ENCODE measurements at regions not wholly inside any gene's neighbourhood (a gene's known extent, or its start where the extent isn't known, plus 50 kb on each side); places are given as distances from the start of the nearest gene placed in this dataset.

GRCh38 chr17:83193336-83194185, 114.2 kb downstream of the METRNL start:
- Histone ChIP-seq H3K4me1 (ENCODE audit: low read depth, poor library complexity, severe bottlenecking) (no peaks in the 10 kb centered on the region), H3K27ac (no peak overlapping the region), H3K27me3 (ENCODE audit: insufficient read depth, low read depth) (peaks cover 78% of the 10 kb centered on the region), H2AFZ (ENCODE audit: low read depth) (no peak overlapping the region), H3K36me3 (ENCODE audit: insufficient read depth) (no peaks in the 10 kb centered on the region), H3K79me2 (ENCODE audit: insufficient read depth, low read depth) (no peaks in the 10 kb centered on the region), H3K4me2 (no peak overlapping the region), H4K20me1 (ENCODE audit: insufficient read depth) (no peaks in the 10 kb centered on the region), H3K4me3 (IDR thresholded peaks at IDR 0.05; ENCODE audit: insufficient read depth, low read depth, low read length) (no peak overlapping the region), H3K9ac (no peak overlapping the region)
- TF ChIP-seq CTCF (conservative IDR thresholded peaks at IDR 0.05; ENCODE audit: low read depth, low read length): no peak

- no peak overlapping the region for H2AFZ ChIP-seq (ENCODE audit: low read depth)
- no peaks in the 10 kb centered on the region for H3K4me1 ChIP-seq (ENCODE audit: low read depth, poor library complexity, severe bottlenecking)
- no peak overlapping the region for H3K4me3 ChIP-seq (IDR thresholded peaks at IDR 0.05; ENCODE audit: insufficient read depth, low read depth, low read length)
- no peak overlapping the region for H3K27ac ChIP-seq
- H3K79me2 ChIP-seq (ENCODE audit: insufficient read depth, low read depth): no peaks in the 10 kb centered on the region
- H3K36me3 ChIP-seq (ENCODE audit: insufficient read depth): no peaks in the 10 kb centered on the region
- H3K9ac ChIP-seq: no peak overlapping the region
- H3K27me3 ChIP-seq (ENCODE audit: insufficient read depth, low read depth): peaks cover 79% of the 10 kb centered on the region
- TF ChIP-seq CTCF (conservative IDR thresholded peaks at IDR 0.05; ENCODE audit: low read depth, low read length): no peak
- no peak overlapping the region for H3K4me2 ChIP-seq
- H4K20me1 ChIP-seq (ENCODE audit: insufficient read depth): no peaks in the 10 kb centered on the region
Observed at GRCh38 chr17:83194186-83194561, 114.8 kb downstream of the METRNL start.

- no peak for TF ChIP-seq CTCF (conservative IDR thresholded peaks at IDR 0.05; ENCODE audit: low read depth, low read length)
- no peaks in the 10 kb centered on the region for H3K4me1 ChIP-seq (ENCODE audit: low read depth, poor library complexity, severe bottlenecking)
- H3K27ac ChIP-seq: no peak overlapping the region
- no peaks in the 10 kb centered on the region for H4K20me1 ChIP-seq (ENCODE audit: insufficient read depth)
- H2AFZ ChIP-seq (ENCODE audit: low read depth): no peak overlapping the region
- no peak overlapping the region for H3K9ac ChIP-seq
- no peaks in the 10 kb centered on the region for H3K79me2 ChIP-seq (ENCODE audit: insufficient read depth, low read depth)
- no peak overlapping the region for H3K4me3 ChIP-seq (IDR thresholded peaks at IDR 0.05; ENCODE audit: insufficient read depth, low read depth, low read length)
- H3K4me2 ChIP-seq: no peak overlapping the region
- H3K27me3 ChIP-seq (ENCODE audit: insufficient read depth, low read depth): peaks cover 79% of the 10 kb centered on the region
- H3K36me3 ChIP-seq (ENCODE audit: insufficient read depth): no peaks in the 10 kb centered on the region
Observed at GRCh38 chr17:83194761-83195329, 115.4 kb downstream of the METRNL start.

- H3K27me3 ChIP-seq (ENCODE audit: insufficient read depth, low read depth): peaks cover 79% of the 10 kb centered on the region
- no peak overlapping the region for H3K27ac ChIP-seq
- no peak overlapping the region for H3K4me2 ChIP-seq
Observed at GRCh38 chr17:83195330-83196023, 116.1 kb downstream of the METRNL start.

More at GRCh38 chr17:83195330-83196023, 116.1 kb downstream of the METRNL start:
- Histone ChIP-seq H3K36me3 (ENCODE audit: insufficient read depth) (no peaks in the 10 kb centered on the region), H3K4me1 (ENCODE audit: low read depth, poor library complexity, severe bottlenecking) (no peaks in the 10 kb centered on the region), H4K20me1 (ENCODE audit: insufficient read depth) (no peaks in the 10 kb centered on the region), H3K9ac (no peak overlapping the region), H2AFZ (ENCODE audit: low read depth) (no peak overlapping the region), H3K79me2 (ENCODE audit: insufficient read depth, low read depth) (no peaks in the 10 kb centered on the region), H3K4me3 (IDR thresholded peaks at IDR 0.05; ENCODE audit: insufficient read depth, low read depth, low read length) (no peak overlapping the region)
- TF ChIP-seq CTCF (conservative IDR thresholded peaks at IDR 0.05; ENCODE audit: low read depth, low read length): no peak
